ENCODE measurements at regions not wholly inside any gene's neighbourhood (a gene's known extent, or its start where the extent isn't known, plus 50 kb on each side); places are given as distances from the start of the nearest gene placed in this dataset.

DNA sequence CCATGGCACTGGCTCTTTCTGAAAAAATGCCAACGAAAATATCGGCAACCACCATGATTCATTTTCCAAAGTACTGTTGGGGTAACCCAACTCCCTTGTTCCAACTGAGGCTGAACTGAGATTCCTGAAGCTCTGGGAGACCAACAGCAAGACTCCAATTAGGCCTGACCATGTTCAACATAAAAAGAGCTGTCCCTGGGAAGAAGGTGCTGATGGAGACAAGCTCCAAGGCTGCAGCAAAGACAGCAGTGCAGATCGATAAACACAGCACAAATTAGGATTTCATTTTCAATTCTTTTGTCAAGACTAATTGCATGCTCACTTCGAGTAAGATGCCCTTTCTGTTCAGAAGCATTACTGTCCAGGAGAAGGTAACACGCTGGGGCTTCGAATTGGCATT lies 968.0 kb downstream of the UQCRFS1 start:
- TF ChIP-seq, protein P1, sequence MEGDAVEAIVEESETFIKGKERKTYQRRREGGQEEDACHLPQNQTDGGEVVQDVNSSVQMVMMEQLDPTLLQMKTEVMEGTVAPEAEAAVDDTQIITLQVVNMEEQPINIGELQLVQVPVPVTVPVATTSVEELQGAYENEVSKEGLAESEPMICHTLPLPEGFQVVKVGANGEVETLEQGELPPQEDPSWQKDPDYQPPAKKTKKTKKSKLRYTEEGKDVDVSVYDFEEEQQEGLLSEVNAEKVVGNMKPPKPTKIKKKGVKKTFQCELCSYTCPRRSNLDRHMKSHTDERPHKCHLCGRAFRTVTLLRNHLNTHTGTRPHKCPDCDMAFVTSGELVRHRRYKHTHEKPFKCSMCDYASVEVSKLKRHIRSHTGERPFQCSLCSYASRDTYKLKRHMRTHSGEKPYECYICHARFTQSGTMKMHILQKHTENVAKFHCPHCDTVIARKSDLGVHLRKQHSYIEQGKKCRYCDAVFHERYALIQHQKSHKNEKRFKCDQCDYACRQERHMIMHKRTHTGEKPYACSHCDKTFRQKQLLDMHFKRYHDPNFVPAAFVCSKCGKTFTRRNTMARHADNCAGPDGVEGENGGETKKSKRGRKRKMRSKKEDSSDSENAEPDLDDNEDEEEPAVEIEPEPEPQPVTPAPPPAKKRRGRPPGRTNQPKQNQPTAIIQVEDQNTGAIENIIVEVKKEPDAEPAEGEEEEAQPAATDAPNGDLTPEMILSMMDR (IDR thresholded peaks at IDR 0.05) = no peak
- TF ChIP-seq POLR2A (IDR thresholded peaks at IDR 0.05) = no peak
